ENCODE measurements at regions not wholly inside any gene's neighbourhood (a gene's known extent, or its start where the extent isn't known, plus 50 kb on each side); places are given as distances from the start of the nearest gene placed in this dataset.

DNA sequence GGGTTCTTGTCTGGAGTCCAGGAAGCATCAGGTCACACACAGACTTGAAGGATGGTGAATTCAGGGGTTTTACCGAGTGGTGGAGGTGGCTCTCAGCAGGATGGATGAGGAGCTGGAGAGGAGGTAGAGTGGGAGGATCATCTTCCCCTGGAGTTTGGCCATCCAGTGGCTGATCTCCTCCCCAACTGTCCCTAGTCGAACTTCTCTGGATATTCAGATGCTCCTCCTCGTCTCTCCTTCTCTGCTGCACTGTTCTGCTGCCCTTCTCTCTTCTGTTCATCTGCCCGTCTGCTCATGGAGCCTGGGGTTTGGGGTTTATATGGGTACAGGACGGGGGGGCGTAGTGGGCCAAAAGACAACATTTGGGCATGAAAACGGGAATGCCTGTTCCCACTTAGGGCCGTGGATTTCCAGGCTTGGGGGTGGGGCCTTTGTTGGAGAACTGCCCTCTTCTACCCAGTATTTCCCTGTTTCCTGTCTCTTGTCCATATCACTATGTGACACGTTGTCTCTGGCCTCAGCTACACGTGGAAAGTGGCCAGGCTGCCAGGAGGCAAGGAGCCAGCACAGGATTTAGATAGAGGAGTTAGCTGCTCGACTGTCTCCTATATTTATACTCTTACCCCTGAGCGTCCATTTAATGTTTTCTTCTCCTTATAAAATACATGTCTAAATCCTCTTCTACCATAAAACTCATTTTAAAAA is 76.7 kb downstream of the SIPA1L2 start:
- Mint-ChIP-seq H3K4me1 (ENCODE audit: low read depth, unreplicated experiment) (peaks cover 63% of the 10 kb centered on the region), H3K4me3 (ENCODE audit: unreplicated experiment) (no peak overlapping the region), H3K9me3 (ENCODE audit: unreplicated experiment) (no peaks in the 10 kb centered on the region), H3K27me3 (ENCODE audit: insufficient read depth, unreplicated experiment) (no peaks in the 10 kb centered on the region), H3K27ac (ENCODE audit: unreplicated experiment) (peak overlapping the region; percentile 76), H3K36me3 (ENCODE audit: insufficient read depth, unreplicated experiment) (peaks cover 6% of the 10 kb centered on the region)
- peaks cover 55% of the 10 kb centered on the region for H3K4me1 ChIP-seq
- H3K9me3 ChIP-seq = no peaks in the 10 kb centered on the region
- no TSS peak for BruUV-seq (replicated peaks)
- TF ChIP-seq, protein P1, sequence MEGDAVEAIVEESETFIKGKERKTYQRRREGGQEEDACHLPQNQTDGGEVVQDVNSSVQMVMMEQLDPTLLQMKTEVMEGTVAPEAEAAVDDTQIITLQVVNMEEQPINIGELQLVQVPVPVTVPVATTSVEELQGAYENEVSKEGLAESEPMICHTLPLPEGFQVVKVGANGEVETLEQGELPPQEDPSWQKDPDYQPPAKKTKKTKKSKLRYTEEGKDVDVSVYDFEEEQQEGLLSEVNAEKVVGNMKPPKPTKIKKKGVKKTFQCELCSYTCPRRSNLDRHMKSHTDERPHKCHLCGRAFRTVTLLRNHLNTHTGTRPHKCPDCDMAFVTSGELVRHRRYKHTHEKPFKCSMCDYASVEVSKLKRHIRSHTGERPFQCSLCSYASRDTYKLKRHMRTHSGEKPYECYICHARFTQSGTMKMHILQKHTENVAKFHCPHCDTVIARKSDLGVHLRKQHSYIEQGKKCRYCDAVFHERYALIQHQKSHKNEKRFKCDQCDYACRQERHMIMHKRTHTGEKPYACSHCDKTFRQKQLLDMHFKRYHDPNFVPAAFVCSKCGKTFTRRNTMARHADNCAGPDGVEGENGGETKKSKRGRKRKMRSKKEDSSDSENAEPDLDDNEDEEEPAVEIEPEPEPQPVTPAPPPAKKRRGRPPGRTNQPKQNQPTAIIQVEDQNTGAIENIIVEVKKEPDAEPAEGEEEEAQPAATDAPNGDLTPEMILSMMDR (IDR thresholded peaks at IDR 0.05; ENCODE audit: insufficient read depth in 1 of 2, low read depth in 1 of 2, low read length in 1 of 2, severe bottlenecking in 1 of 2, unreplicated experiment in 1 of 2) = no peak
- H3K27me3 ChIP-seq (replicated peaks; ENCODE audit: control insufficient read depth, insufficient read depth, low read length) = no peaks in the 10 kb centered on the region
- intact Hi-C loops (cut with micrococcal nuclease; ENCODE audit: unreplicated experiment) = loop anchor here (10.0 kb wide), 1 partner anchor 168 kb away; no protein-coding TSS in a partner anchor
- no peaks in the 10 kb centered on the region for H3K36me3 ChIP-seq (ENCODE audit: control insufficient read depth, insufficient read depth, low read length)
- no peak for DNase-seq
- no peak overlapping the region for H3K4me3 ChIP-seq (ENCODE audit: low read depth, low read length)
- POLR2A ChIA-PET = no interaction called here
- CTCF ChIA-PET = no interaction called here

DNA sequence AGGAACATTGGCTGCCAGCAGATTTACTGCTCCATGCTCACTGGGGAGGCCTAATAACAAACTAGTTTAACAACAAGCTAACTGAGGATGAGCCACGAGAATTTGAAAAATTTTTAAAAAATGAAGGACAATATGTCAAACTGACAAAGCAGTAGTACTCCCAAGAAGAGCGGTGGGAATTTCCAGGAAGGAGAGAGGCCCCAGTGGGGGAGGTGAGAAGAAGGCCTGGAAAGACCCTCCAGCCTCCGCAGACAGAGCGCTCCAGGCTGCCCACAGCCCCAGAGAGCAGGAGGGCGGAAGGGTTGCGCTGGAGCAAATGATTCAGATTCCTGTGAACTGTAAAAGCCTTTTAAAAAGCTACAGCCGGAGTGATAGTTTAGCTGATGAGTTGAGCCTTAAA is 78.5 kb downstream of the SIPA1L2 start:
- H3K27me3 Mint-ChIP-seq (ENCODE audit: insufficient read depth, unreplicated experiment) = no peaks in the 10 kb centered on the region
- Histone ChIP-seq H3K4me1 (peaks cover 45% of the 10 kb centered on the region), H3K36me3 (ENCODE audit: control insufficient read depth, insufficient read depth, low read length) (no peaks in the 10 kb centered on the region), H3K9me3 (no peaks in the 10 kb centered on the region), H3K4me3 (ENCODE audit: low read depth, low read length) (no peak overlapping the region), H3K27me3 (replicated peaks; ENCODE audit: control insufficient read depth, insufficient read depth, low read length) (no peaks in the 10 kb centered on the region)
- no peaks in the 10 kb centered on the region for H3K9me3 Mint-ChIP-seq (ENCODE audit: unreplicated experiment)
- peak overlapping the region; percentile 44 for H3K27ac Mint-ChIP-seq (ENCODE audit: unreplicated experiment)
- ChIA-PET CTCF (no interaction called here), POLR2A (no interaction called here)
- no peak for DNase-seq
- no TSS peak for BruUV-seq (replicated peaks)
- no peak overlapping the region for H3K4me3 Mint-ChIP-seq (ENCODE audit: unreplicated experiment)
- intact Hi-C loops (cut with micrococcal nuclease; ENCODE audit: unreplicated experiment) = loop anchor here (10.0 kb wide), 1 partner anchor 167 kb away; no protein-coding TSS in a partner anchor
- TF ChIP-seq, protein P1 (IDR thresholded peaks at IDR 0.05; ENCODE audit: insufficient read depth in 1 of 2, low read depth in 1 of 2, low read length in 1 of 2, severe bottlenecking in 1 of 2, unreplicated experiment in 1 of 2) = no peak
- H3K36me3 Mint-ChIP-seq (ENCODE audit: insufficient read depth, unreplicated experiment) = peaks cover 3% of the 10 kb centered on the region
- H3K4me1 Mint-ChIP-seq (ENCODE audit: low read depth, unreplicated experiment) = peaks cover 60% of the 10 kb centered on the region

DNA sequence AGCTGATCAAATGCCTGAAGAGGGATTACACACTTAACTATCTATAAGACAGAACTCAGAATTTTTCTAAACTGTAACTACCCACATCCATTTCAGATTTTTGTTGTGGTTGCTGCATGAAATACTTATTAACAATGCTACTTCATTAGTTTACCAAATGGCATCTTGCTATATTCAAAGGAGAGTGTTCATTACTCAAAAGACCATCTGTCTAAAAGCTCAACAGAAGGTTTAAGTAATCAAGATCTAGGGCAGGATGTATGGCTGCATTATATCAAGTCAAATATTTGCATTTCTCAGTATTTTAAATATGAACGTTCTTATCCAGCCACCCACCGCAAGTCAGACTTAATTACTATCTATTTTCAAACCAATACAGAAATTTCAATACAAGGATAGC is 79.9 kb downstream of the SIPA1L2 start:
- no peak overlapping the region for H3K4me3 Mint-ChIP-seq (ENCODE audit: unreplicated experiment)
- TF ChIP-seq, protein P1 (IDR thresholded peaks at IDR 0.05; ENCODE audit: insufficient read depth in 1 of 2, low read depth in 1 of 2, low read length in 1 of 2, severe bottlenecking in 1 of 2, unreplicated experiment in 1 of 2) = no peak
- Histone ChIP-seq H3K27me3 (replicated peaks; ENCODE audit: control insufficient read depth, insufficient read depth, low read length) (no peaks in the 10 kb centered on the region), H3K9me3 (no peaks in the 10 kb centered on the region), H3K4me3 (ENCODE audit: low read depth, low read length) (no peak overlapping the region), H3K36me3 (ENCODE audit: control insufficient read depth, insufficient read depth, low read length) (no peaks in the 10 kb centered on the region), H3K4me1 (peaks cover 40% of the 10 kb centered on the region)
- POLR2A ChIA-PET = no interaction called here
- no peaks in the 10 kb centered on the region for H3K9me3 Mint-ChIP-seq (ENCODE audit: unreplicated experiment)
- peaks cover 62% of the 10 kb centered on the region for H3K4me1 Mint-ChIP-seq (ENCODE audit: low read depth, unreplicated experiment)
- intact Hi-C loops (cut with micrococcal nuclease; ENCODE audit: unreplicated experiment) = loop anchor here (10.0 kb wide), 1 partner anchor 165 kb away; no protein-coding TSS in a partner anchor
- no peak for DNase-seq
- BruUV-seq (replicated peaks) = no TSS peak
- CTCF ChIA-PET = no interaction called here
- H3K27me3 Mint-ChIP-seq (ENCODE audit: insufficient read depth, unreplicated experiment) = no peaks in the 10 kb centered on the region
- no peaks in the 10 kb centered on the region for H3K36me3 Mint-ChIP-seq (ENCODE audit: insufficient read depth, unreplicated experiment)
- H3K27ac Mint-ChIP-seq (ENCODE audit: unreplicated experiment) = no peak overlapping the region
